DOHH2 (cell line): ENCODE measurements at regions not wholly inside any gene's neighbourhood (a gene's known extent, or its start where the extent isn't known, plus 50 kb on each side); places are given as distances from the start of the nearest gene placed in this dataset.

Experiments
- H3F3A ChIP-seq: fragments of 200-600 bp; sonication (generic), shearing (Covaris generic); 2 replicates; pipeline ENCODE4 v1.6.0; 2016; ENCODE audit warnings: antibody characterized with exemption, mild to moderate bottlenecking; ENCODE audit not compliant: control insufficient read depth, insufficient read depth
- H3K27ac ChIP-seq: fragments of 200-600 bp; sonication (generic); 2 replicates; pipeline ENCODE4 v1.5.1; 2014; ENCODE audit warnings: low read depth, mild to moderate bottlenecking, low read length, moderate library complexity
- H3K27me3 ChIP-seq: fragments of 200-600 bp; sonication (generic); 2 replicates; pipeline ENCODE4 v1.6.1; 2014; ENCODE audit warnings: mild to moderate bottlenecking, low read length, mixed read lengths; ENCODE audit not compliant: control insufficient read depth
- H3K36me3 ChIP-seq: fragments of 200-600 bp; sonication (generic); 2 replicates; pipeline ENCODE4 v1.6.1; 2014; ENCODE audit warnings: mild to moderate bottlenecking, low read length, moderate library complexity, mixed read lengths; ENCODE audit not compliant: control insufficient read depth
- H3K4me1 ChIP-seq: fragments of 200-600 bp; sonication (generic); 2 replicates; pipeline ENCODE4 v1.6.1; 2014; ENCODE audit warnings: mild to moderate bottlenecking, low read length, mixed read lengths; ENCODE audit not compliant: control insufficient read depth
- H3K4me2 ChIP-seq: fragments of 200-600 bp; sonication (generic); 2 replicates; pipeline ENCODE4 v1.6.0; 2014; ENCODE audit warnings: mild to moderate bottlenecking, low read length, moderate library complexity
- H3K4me3 ChIP-seq: fragments of 200-600 bp; sonication (generic); 2 replicates; pipeline ENCODE4 v1.5.1; 2014; ENCODE audit warnings: mild to moderate bottlenecking, low read length, mixed read lengths
- H3K79me2 ChIP-seq: fragments of 200-600 bp; sonication (generic); 2 replicates; pipeline ENCODE4 v1.6.1; 2014; ENCODE audit warnings: mild to moderate bottlenecking, low read length, mixed read lengths; ENCODE audit not compliant: control insufficient read depth
- H3K9me2 ChIP-seq: fragments of 200-600 bp; sonication (generic); replicated peaks from 2 replicates; pipeline ENCODE4 v1.6.1; 2014; ENCODE audit warnings: mild to moderate bottlenecking, low read length, mixed read lengths; ENCODE audit not compliant: control insufficient read depth
- H3K9me3 ChIP-seq: fragments of 200-600 bp; sonication (generic); 2 replicates; pipeline ENCODE4 v1.6.1; 2014; ENCODE audit warnings: antibody characterized with exemption, low read length, mixed read lengths; ENCODE audit not compliant: control insufficient read depth, insufficient read depth
- H4K20me1 ChIP-seq: fragments of 200-600 bp; sonication (generic); 2 replicates; pipeline ENCODE4 v1.6.0; 2014; ENCODE audit warnings: low read depth, mild to moderate bottlenecking, antibody characterized with exemption, low read length, moderate library complexity; ENCODE audit not compliant: control insufficient read depth, insufficient read depth
- EZH2phosphoT487 ChIP-seq: fragments of 200-600 bp; sonication (generic); IDR thresholded peaks from 2 replicates; pipeline ENCODE4 v1.6.1; 2017; ENCODE audit warnings: borderline replicate concordance, mild to moderate bottlenecking, antibody characterized with exemption, low read length, moderate library complexity, mixed read lengths
- TF ChIP-seq, protein P1 (sequence below): fragments of 200-600 bp; sonication (generic); IDR thresholded peaks from one replicate; pipeline ENCODE4 v1.5.1; 2014; ENCODE audit warnings: antibody characterized with exemption, mild to moderate bottlenecking, low read depth, low read length; ENCODE audit not compliant: poor library complexity, severe bottlenecking

DNA sequence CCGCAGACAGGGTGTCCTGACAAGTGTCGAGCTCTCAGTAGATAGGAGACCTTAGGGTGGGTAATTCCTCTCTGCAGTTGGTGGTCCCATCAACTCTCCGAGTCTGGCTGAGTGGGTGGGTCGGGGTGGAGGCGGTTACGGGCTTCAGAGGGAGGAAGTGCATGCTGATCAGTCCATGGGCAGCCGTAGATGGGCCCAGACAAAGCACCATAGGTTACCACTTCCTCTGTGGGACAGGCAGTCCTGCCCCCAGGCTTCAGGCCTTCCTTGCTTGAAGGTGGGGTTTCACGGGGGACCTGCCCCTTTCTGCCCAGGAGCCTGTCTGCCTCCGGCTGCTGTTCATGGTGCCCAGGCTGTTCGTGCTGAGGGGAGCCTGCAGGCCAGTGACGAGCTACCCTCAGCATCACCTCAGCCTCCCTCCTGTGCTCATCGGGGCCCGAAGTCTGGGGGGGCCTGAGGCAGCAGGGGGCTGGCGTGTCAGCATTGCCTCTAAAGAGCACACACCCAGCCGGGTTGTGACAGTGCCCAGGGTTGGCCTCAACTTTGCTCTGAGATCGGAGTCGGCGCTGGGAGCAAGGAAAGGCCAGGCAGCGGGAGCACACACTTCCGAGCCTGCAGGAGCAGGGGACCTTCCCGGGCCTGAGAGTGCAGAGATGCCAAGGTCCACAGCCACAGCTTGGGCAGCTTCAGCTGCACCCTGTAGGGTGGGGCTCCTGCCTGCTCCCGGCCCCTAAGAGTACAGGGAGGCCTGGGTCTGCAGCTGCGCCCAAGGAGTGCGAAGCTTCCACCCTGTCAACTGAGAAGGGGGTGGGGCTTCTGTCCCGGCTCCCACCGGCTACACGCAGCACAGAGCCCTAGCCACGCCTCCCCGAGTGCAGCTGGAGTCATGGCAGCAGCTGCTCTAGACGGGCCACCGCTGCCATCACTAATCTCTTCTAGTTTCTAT, 225.4 kb upstream of the NRIP1 start:
- no peak overlapping the region for H3K4me3 ChIP-seq
- no peaks in the 10 kb centered on the region; the same call in 1 of the 2 replicates for H3K9me3 ChIP-seq
- TF ChIP-seq EZH2phosphoT487: no peak
- H4K20me1 ChIP-seq: no peaks in the 10 kb centered on the region
- no peaks in the 10 kb centered on the region for H3K4me1 ChIP-seq
- no peaks in the 10 kb centered on the region for H3K27me3 ChIP-seq
- no peaks in the 10 kb centered on the region for H3K36me3 ChIP-seq
- H3K9me2 ChIP-seq: no peaks in the 10 kb centered on the region
- H3K79me2 ChIP-seq: no peaks in the 10 kb centered on the region
- no peaks in the 10 kb centered on the region for H3F3A ChIP-seq
- no peak overlapping the region for H3K4me2 ChIP-seq
- no peak overlapping the region for H3K27ac ChIP-seq

DNA sequence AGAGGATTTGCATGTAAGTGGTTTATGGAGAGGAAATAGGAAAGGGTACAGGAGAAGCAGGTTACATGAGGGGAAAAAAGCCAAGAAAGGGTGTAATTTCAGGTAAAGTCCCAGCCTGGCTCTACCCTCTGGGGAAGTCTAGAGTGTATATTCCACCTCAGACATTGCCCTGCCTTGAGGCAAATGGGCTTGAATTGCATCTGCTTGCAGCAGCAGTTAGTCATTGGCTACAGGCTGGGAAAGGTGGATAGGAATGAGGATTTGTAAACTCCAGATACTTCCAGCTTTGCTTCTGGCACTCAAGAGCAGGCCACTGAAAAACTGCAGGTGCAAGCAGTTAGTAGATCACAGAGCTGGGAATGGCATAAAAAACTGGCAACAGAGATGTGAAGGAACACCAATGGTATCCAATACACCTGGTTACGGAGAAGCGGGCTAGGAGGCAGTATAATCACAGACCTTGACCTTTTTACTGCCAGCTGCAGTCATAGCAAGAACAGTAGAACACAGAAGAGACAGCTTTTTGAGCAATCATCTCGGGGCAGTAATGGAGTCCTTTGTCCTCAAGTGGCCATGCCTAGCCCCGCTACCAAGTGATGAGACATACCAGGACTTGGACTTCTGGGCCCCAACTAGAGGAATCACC, 226.9 kb upstream of the NRIP1 start:
- no peaks in the 10 kb centered on the region for H3K27me3 ChIP-seq
- no peak overlapping the region for H3K4me2 ChIP-seq
- no peak for TF ChIP-seq EZH2phosphoT487
- TF ChIP-seq, protein P1, sequence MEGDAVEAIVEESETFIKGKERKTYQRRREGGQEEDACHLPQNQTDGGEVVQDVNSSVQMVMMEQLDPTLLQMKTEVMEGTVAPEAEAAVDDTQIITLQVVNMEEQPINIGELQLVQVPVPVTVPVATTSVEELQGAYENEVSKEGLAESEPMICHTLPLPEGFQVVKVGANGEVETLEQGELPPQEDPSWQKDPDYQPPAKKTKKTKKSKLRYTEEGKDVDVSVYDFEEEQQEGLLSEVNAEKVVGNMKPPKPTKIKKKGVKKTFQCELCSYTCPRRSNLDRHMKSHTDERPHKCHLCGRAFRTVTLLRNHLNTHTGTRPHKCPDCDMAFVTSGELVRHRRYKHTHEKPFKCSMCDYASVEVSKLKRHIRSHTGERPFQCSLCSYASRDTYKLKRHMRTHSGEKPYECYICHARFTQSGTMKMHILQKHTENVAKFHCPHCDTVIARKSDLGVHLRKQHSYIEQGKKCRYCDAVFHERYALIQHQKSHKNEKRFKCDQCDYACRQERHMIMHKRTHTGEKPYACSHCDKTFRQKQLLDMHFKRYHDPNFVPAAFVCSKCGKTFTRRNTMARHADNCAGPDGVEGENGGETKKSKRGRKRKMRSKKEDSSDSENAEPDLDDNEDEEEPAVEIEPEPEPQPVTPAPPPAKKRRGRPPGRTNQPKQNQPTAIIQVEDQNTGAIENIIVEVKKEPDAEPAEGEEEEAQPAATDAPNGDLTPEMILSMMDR: no peak
- no peaks in the 10 kb centered on the region for H3F3A ChIP-seq
- no peak overlapping the region for H3K27ac ChIP-seq
- H3K79me2 ChIP-seq: no peaks in the 10 kb centered on the region
- no peaks in the 10 kb centered on the region for H3K36me3 ChIP-seq
- no peaks in the 10 kb centered on the region for H3K4me1 ChIP-seq
- no peak overlapping the region for H3K4me3 ChIP-seq
- H4K20me1 ChIP-seq: no peaks in the 10 kb centered on the region
- no peaks in the 10 kb centered on the region; the same call in 1 of the 2 replicates for H3K9me3 ChIP-seq
- H3K9me2 ChIP-seq: no peaks in the 10 kb centered on the region

DNA sequence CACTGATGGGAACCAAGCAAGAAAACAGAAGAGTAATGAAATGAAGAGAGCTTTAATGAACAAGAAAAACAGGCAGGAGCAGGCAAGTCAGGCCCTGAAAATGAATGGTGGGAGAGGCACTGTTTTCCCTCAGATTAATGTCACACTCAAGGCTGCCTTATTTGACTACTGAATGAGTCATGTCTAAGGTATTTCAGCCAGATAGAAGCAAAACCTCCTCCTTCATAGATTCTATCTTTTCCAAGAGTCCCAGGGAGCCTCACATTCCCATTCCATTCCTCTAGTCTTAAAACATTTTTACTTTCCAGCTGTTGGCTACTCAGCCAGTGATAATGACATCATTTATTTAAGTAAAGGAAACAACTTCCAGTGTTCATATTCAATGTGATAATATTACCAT, 228.4 kb upstream of the NRIP1 start:
- Histone ChIP-seq H3K27me3 (no peaks in the 10 kb centered on the region), H3K9me2 (no peaks in the 10 kb centered on the region), H3F3A (no peaks in the 10 kb centered on the region), H3K79me2 (no peaks in the 10 kb centered on the region), H4K20me1 (no peaks in the 10 kb centered on the region), H3K4me1 (no peaks in the 10 kb centered on the region), H3K4me2 (no peak overlapping the region), H3K4me3 (no peak overlapping the region), H3K27ac (no peak overlapping the region), H3K9me3 (no peaks in the 10 kb centered on the region; the same call in 1 of the 2 replicates), H3K36me3 (no peaks in the 10 kb centered on the region)
- TF ChIP-seq, protein P1: no peak
- TF ChIP-seq EZH2phosphoT487: no peak

DNA sequence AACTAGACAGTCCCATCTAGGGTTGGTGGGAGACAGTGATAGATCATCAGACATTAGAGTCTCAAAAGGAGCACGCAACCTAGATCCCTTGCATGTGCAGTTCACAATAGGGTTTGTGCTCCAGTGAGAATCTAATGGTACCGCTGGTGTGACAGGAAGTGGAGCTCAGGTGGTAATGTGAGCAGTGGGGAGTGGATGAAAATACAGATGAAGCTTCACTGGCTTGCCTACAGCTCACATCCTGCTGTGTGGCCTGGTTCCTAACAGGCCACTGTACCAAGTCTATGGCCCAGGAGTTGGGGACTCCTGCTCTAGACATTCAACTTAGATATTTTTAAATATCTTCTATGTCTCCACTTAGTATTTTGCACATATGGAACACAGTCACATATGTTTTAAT, 231.1 kb upstream of the NRIP1 start:
- TF ChIP-seq, protein P1: no peak
- no peak for TF ChIP-seq EZH2phosphoT487
- Histone ChIP-seq H4K20me1 (no peaks in the 10 kb centered on the region), H3K4me1 (no peaks in the 10 kb centered on the region), H3K27me3 (no peaks in the 10 kb centered on the region), H3K4me2 (no peak overlapping the region), H3K36me3 (no peaks in the 10 kb centered on the region), H3K27ac (no peak overlapping the region), H3K9me3 (no peaks in the 10 kb centered on the region), H3F3A (no peaks in the 10 kb centered on the region), H3K9me2 (no peaks in the 10 kb centered on the region), H3K79me2 (no peaks in the 10 kb centered on the region), H3K4me3 (no peak overlapping the region)
